SK-N-SH treated with all-trans-retinoic acid at 6 μM for 48 hours (cell line): ENCODE measurements at regions not wholly inside any gene's neighbourhood (a gene's known extent, or its start where the extent isn't known, plus 50 kb on each side); places are given as distances from the start of the nearest gene placed in this dataset.

ENCODE experiments used
- ATAC-seq: fragments of 200-7000 bp; cut with Tn5 transposase; 3 replicates; pipeline ENCODE4 v1.9.1; 2020; ENCODE audit warnings: mild to moderate bottlenecking, moderate library complexity
- ARNTL ChIP-seq: fragments of 450-650 bp; formaldehyde crosslinking; IDR thresholded peaks from 2 replicates; pipeline ENCODE4 v1.5.0; 2020; ENCODE audit warnings: low read depth, mild to moderate bottlenecking, moderate library complexity, borderline replicate concordance
- BACH2 ChIP-seq: fragments of 250-450 bp; sonication (Bioruptor Pico); IDR thresholded peaks from 2 replicates; pipeline ENCODE4 v1.9.0; 2021; ENCODE audit warnings: mild to moderate bottlenecking, borderline replicate concordance
- CREB5 ChIP-seq: fragments of 250-450 bp; sonication (Bioruptor Pico); IDR thresholded peaks from 2 replicates; pipeline ENCODE4 v1.5.1; 2020; ENCODE audit warnings: low read depth, mild to moderate bottlenecking, moderate library complexity
- CSRNP3 ChIP-seq: fragments of 250-450 bp; sonication (Bioruptor Pico); IDR thresholded peaks from 2 replicates; pipeline ENCODE4 v1.5.1; 2021; ENCODE audit warnings: mild to moderate bottlenecking, moderate library complexity
- ESRRG ChIP-seq: fragments of 250-450 bp; sonication (Bioruptor Pico); IDR thresholded peaks from 2 replicates; pipeline ENCODE4 v1.6.1; 2021; ENCODE audit warnings: mild to moderate bottlenecking
- GLIS3 ChIP-seq: fragments of 250-450 bp; sonication (Bioruptor Pico); IDR thresholded peaks from 2 replicates; pipeline ENCODE4 v1.5.0; 2020; ENCODE audit warnings: mild to moderate bottlenecking, moderate library complexity
- ISL1 ChIP-seq: fragments of 250-450 bp; sonication (Bioruptor Pico); IDR thresholded peaks from 2 replicates; pipeline ENCODE4 v2.1.2; 2022; ENCODE audit warnings: mild to moderate bottlenecking, moderate library complexity
- OSR1 ChIP-seq: fragments of 250-450 bp; sonication (Bioruptor Pico); IDR thresholded peaks from 2 replicates; pipeline ENCODE4 v1.8.0; 2022; ENCODE audit warnings: moderate library complexity, mild to moderate bottlenecking, inconsistent platforms
- PATZ1 ChIP-seq: fragments of 250-450 bp; sonication (Bioruptor Pico); IDR thresholded peaks from 2 replicates; pipeline ENCODE4 v1.8.0; 2020; ENCODE audit warnings: mild to moderate bottlenecking, moderate library complexity, borderline replicate concordance
- PPARA ChIP-seq: fragments of 250-450 bp; sonication (Bioruptor Pico); IDR thresholded peaks from 2 replicates; pipeline ENCODE4 v1.5.0; 2020; ENCODE audit warnings: mild to moderate bottlenecking, borderline replicate concordance
- RARB ChIP-seq: fragments of 250-450 bp; sonication (Bioruptor Pico); IDR thresholded peaks from 2 replicates; pipeline ENCODE4 v1.8.0; 2021; ENCODE audit warnings: mild to moderate bottlenecking, moderate library complexity
- TCF4 ChIP-seq: fragments of 250-450 bp; sonication (Bioruptor Pico); IDR thresholded peaks from 2 replicates; pipeline ENCODE4 v1.8.0; 2021; ENCODE audit warnings: mild to moderate bottlenecking, moderate library complexity, borderline replicate concordance
- TOX ChIP-seq: fragments of 250-450 bp; sonication (Bioruptor Pico); IDR thresholded peaks from 2 replicates; pipeline ENCODE4 v1.8.0; 2021; ENCODE audit warnings: mild to moderate bottlenecking, moderate library complexity, borderline replicate concordance
- TSHZ2 ChIP-seq: fragments of 250-450 bp; sonication (Bioruptor Pico); IDR thresholded peaks from 2 replicates; pipeline ENCODE4 v1.5.0; 2020; ENCODE audit warnings: mild to moderate bottlenecking, moderate library complexity
- ZC3H10 ChIP-seq: fragments of 250-450 bp; sonication (Bioruptor Pico); IDR thresholded peaks from 2 replicates; pipeline ENCODE4 v1.5.1; 2021; ENCODE audit warnings: mild to moderate bottlenecking, moderate library complexity
- ZNF8 ChIP-seq: fragments of 450-650 bp; formaldehyde crosslinking; IDR thresholded peaks from 2 replicates; pipeline ENCODE4 v1.5.0; 2020; ENCODE audit warnings: mild to moderate bottlenecking, moderate library complexity

GRCh38 chr10:125484035-125484732, 198.8 kb downstream of the TEX36 start:
- TF ChIP-seq ISL1 (CRISPR knock-in tag), result peak; percentile 100
- no peak for TF ChIP-seq PPARA (CRISPR knock-in tag)
- peak; percentile 39; the same call in 1 of the 2 replicates for TF ChIP-seq TCF4 (CRISPR knock-in tag)
- 0 out of 2 replicates have a peak, but pooled peaks have one; percentile 66 for TF ChIP-seq GLIS3
- peak; percentile 71; the same call in 1 of the 2 replicates for TF ChIP-seq CREB5 (CRISPR knock-in tag)
- no peak for TF ChIP-seq TSHZ2 (CRISPR knock-in tag)
- peak; percentile 85; the same call in 1 of the 2 replicates for TF ChIP-seq PATZ1 (CRISPR knock-in tag)
- no peak for TF ChIP-seq ARNTL
- peak; percentile 53; the same call in 1 of the 2 replicates for TF ChIP-seq CSRNP3
- 0 out of 2 replicates have a peak, but pooled peaks have one; percentile 10 for TF ChIP-seq ESRRG (CRISPR knock-in tag)
- ATAC-seq, result no peak

- TF ChIP-seq TSHZ2 (CRISPR knock-in tag), result no peak
- TF ChIP-seq OSR1 (CRISPR knock-in tag), result no peak
- TF ChIP-seq CREB5 (CRISPR knock-in tag), result no peak
- no peak for TF ChIP-seq RARB (CRISPR knock-in tag)
- no peak for TF ChIP-seq PPARA (CRISPR knock-in tag)
- TF ChIP-seq TOX, result no peak
- no peak for TF ChIP-seq GLIS3
- ATAC-seq, result no peak
Observed at GRCh38 chr10:125482637-125483036, 200.3 kb downstream of the TEX36 start.

- no peak for ATAC-seq
- TF ChIP-seq CREB5 (CRISPR knock-in tag), result no peak
- TF ChIP-seq BACH2 (CRISPR knock-in tag), result no peak
- TF ChIP-seq GLIS3, result no peak
- no peak for TF ChIP-seq OSR1 (CRISPR knock-in tag)
- TF ChIP-seq PATZ1 (CRISPR knock-in tag), result no peak
- no peak for TF ChIP-seq TSHZ2 (CRISPR knock-in tag)
- TF ChIP-seq ZNF8, result no peak
- TF ChIP-seq ZC3H10, result no peak
Observed at GRCh38 chr10:125482108-125482507, 200.9 kb downstream of the TEX36 start.
